ENCODE measurements at regions not wholly inside any gene's neighbourhood (a gene's known extent, or its start where the extent isn't known, plus 50 kb on each side); places are given as distances from the start of the nearest gene placed in this dataset.

DNA sequence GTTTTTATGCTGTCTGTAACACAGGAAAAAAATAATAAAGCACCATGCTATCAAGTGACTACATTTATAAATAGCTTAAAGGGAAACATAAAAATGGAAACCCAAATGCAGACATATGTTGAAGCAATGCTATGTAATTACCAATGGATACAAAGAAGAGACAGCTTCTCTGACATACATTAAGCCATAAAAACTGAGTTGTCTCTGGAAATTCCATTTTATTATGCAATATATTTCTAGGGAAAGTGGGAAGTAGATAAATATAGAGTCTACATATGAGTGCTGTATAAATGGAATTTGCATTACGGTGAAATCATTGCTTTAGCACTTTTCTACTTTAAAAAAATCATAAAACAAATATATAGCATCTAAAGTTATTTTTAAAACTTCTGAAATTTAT lies 135.2 kb upstream of the COL11A1 start:
- Mint-ChIP-seq H3K27ac (no peak overlapping the region), H3K9me3 (no peaks in the 10 kb centered on the region), H3K36me3 (ENCODE audit: low read depth) (no peaks in the 10 kb centered on the region), H3K27me3 (ENCODE audit: insufficient read depth, low read depth, poor library complexity) (no peaks in the 10 kb centered on the region), H3K4me1 (peaks cover 3% of the 10 kb centered on the region; the same call in 2 of the 3 replicates), H3K4me3 (no peak overlapping the region)
- ATAC-seq (no peak), DNase-seq (ENCODE audit: low spot score) (no peak)
- Histone ChIP-seq H3F3A (replicated peaks; ENCODE audit: low read depth) (no peaks in the 10 kb centered on the region), H4K20me1 (replicated peaks; ENCODE audit: insufficient read depth) (no peaks in the 10 kb centered on the region), H3K4me3 (no peak overlapping the region), H2AFZ (no peak overlapping the region), H3K36me3 (ENCODE audit: insufficient read depth) (no peaks in the 10 kb centered on the region), H3K9me2 (ENCODE audit: insufficient read depth) (no peaks in the 10 kb centered on the region), H3K27me3 (ENCODE audit: insufficient read depth) (no peaks in the 10 kb centered on the region), H3K4me2 (no peak overlapping the region), H3K4me1 (ENCODE audit: insufficient read depth) (peaks cover under 1% of the 10 kb centered on the region; the same call in 1 of the 2 replicates), H3K79me2 (replicated peaks; ENCODE audit: insufficient read depth) (no peaks in the 10 kb centered on the region), H3K27ac (ENCODE audit: low read depth) (no peak overlapping the region)
- TF ChIP-seq ZNF331 (CRISPR knock-in tag; IDR thresholded peaks at IDR 0.05; ENCODE audit: low read depth) (no peak), STAT1 (IDR thresholded peaks at IDR 0.05; ENCODE audit: unreplicated experiment) (no peak), JUNB (IDR thresholded peaks at IDR 0.05; ENCODE audit: unreplicated experiment) (no peak), ZNF114 (CRISPR knock-in tag; IDR thresholded peaks at IDR 0.05) (no peak), CREB1 (CRISPR knock-in tag; IDR thresholded peaks at IDR 0.05; ENCODE audit: low read depth) (no peak), POLR2AphosphoS5 (IDR thresholded peaks at IDR 0.05; ENCODE audit: low read depth) (no peak), EZH2phosphoT487 (IDR thresholded peaks at IDR 0.05; ENCODE audit: unreplicated experiment) (no peak), EZH2 (IDR thresholded peaks at IDR 0.05; ENCODE audit: low read depth, unreplicated experiment) (no peak)
- TF ChIP-seq, protein P1, sequence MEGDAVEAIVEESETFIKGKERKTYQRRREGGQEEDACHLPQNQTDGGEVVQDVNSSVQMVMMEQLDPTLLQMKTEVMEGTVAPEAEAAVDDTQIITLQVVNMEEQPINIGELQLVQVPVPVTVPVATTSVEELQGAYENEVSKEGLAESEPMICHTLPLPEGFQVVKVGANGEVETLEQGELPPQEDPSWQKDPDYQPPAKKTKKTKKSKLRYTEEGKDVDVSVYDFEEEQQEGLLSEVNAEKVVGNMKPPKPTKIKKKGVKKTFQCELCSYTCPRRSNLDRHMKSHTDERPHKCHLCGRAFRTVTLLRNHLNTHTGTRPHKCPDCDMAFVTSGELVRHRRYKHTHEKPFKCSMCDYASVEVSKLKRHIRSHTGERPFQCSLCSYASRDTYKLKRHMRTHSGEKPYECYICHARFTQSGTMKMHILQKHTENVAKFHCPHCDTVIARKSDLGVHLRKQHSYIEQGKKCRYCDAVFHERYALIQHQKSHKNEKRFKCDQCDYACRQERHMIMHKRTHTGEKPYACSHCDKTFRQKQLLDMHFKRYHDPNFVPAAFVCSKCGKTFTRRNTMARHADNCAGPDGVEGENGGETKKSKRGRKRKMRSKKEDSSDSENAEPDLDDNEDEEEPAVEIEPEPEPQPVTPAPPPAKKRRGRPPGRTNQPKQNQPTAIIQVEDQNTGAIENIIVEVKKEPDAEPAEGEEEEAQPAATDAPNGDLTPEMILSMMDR (conservative IDR thresholded peaks at IDR 0.05; ENCODE audit: low read depth in 2 of 2), result no peak
- TF ChIP-seq, protein P2, sequence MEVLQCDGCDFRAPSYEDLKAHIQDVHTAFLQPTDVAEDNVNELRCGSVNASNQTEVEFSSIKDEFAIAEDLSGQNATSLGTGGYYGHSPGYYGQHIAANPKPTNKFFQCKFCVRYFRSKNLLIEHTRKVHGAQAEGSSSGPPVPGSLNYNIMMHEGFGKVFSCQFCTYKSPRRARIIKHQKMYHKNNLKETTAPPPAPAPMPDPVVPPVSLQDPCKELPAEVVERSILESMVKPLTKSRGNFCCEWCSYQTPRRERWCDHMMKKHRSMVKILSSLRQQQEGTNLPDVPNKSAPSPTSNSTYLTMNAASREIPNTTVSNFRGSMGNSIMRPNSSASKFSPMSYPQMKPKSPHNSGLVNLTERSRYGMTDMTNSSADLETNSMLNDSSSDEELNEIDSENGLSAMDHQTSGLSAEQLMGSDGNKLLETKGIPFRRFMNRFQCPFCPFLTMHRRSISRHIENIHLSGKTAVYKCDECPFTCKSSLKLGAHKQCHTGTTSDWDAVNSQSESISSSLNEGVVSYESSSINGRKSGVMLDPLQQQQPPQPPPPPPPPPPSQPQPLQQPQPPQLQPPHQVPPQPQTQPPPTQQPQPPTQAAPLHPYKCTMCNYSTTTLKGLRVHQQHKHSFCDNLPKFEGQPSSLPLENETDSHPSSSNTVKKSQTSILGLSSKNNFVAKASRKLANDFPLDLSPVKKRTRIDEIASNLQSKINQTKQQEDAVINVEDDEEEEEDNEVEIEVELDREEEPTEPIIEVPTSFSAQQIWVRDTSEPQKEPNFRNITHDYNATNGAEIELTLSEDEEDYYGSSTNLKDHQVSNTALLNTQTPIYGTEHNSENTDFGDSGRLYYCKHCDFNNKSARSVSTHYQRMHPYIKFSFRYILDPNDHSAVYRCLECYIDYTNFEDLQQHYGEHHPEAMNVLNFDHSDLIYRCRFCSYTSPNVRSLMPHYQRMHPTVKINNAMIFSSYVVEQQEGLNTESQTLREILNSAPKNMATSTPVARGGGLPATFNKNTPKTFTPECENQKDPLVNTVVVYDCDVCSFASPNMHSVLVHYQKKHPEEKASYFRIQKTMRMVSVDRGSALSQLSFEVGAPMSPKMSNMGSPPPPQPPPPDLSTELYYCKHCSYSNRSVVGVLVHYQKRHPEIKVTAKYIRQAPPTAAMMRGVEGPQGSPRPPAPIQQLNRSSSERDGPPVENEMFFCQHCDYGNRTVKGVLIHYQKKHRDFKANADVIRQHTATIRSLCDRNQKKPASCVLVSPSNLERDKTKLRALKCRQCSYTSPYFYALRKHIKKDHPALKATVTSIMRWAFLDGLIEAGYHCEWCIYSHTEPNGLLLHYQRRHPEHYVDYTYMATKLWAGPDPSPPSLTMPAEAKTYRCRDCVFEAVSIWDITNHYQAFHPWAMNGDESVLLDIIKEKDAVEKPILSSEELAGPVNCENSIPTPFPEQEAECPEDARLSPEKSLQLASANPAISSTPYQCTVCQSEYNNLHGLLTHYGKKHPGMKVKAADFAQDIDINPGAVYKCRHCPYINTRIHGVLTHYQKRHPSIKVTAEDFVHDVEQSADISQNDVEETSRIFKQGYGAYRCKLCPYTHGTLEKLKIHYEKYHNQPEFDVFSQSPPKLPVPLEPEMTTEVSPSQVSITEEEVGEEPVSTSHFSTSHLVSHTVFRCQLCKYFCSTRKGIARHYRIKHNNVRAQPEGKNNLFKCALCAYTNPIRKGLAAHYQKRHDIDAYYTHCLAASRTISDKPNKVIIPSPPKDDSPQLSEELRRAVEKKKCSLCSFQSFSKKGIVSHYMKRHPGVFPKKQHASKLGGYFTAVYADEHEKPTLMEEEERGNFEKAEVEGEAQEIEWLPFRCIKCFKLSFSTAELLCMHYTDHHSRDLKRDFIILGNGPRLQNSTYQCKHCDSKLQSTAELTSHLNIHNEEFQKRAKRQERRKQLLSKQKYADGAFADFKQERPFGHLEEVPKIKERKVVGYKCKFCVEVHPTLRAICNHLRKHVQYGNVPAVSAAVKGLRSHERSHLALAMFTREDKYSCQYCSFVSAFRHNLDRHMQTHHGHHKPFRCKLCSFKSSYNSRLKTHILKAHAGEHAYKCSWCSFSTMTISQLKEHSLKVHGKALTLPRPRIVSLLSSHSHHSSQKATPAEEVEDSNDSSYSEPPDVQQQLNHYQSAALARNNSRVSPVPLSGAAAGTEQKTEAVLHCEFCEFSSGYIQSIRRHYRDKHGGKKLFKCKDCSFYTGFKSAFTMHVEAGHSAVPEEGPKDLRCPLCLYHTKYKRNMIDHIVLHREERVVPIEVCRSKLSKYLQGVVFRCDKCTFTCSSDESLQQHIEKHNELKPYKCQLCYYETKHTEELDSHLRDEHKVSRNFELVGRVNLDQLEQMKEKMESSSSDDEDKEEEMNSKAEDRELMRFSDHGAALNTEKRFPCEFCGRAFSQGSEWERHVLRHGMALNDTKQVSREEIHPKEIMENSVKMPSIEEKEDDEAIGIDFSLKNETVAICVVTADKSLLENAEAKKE (CRISPR knock-in tag; IDR thresholded peaks at IDR 0.05), result no peak
- TF ChIP-seq, protein P3, sequence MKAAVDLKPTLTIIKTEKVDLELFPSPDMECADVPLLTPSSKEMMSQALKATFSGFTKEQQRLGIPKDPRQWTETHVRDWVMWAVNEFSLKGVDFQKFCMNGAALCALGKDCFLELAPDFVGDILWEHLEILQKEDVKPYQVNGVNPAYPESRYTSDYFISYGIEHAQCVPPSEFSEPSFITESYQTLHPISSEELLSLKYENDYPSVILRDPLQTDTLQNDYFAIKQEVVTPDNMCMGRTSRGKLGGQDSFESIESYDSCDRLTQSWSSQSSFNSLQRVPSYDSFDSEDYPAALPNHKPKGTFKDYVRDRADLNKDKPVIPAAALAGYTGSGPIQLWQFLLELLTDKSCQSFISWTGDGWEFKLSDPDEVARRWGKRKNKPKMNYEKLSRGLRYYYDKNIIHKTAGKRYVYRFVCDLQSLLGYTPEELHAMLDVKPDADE (IDR thresholded peaks at IDR 0.05), result no peak
- TF ChIP-seq, protein P4, sequence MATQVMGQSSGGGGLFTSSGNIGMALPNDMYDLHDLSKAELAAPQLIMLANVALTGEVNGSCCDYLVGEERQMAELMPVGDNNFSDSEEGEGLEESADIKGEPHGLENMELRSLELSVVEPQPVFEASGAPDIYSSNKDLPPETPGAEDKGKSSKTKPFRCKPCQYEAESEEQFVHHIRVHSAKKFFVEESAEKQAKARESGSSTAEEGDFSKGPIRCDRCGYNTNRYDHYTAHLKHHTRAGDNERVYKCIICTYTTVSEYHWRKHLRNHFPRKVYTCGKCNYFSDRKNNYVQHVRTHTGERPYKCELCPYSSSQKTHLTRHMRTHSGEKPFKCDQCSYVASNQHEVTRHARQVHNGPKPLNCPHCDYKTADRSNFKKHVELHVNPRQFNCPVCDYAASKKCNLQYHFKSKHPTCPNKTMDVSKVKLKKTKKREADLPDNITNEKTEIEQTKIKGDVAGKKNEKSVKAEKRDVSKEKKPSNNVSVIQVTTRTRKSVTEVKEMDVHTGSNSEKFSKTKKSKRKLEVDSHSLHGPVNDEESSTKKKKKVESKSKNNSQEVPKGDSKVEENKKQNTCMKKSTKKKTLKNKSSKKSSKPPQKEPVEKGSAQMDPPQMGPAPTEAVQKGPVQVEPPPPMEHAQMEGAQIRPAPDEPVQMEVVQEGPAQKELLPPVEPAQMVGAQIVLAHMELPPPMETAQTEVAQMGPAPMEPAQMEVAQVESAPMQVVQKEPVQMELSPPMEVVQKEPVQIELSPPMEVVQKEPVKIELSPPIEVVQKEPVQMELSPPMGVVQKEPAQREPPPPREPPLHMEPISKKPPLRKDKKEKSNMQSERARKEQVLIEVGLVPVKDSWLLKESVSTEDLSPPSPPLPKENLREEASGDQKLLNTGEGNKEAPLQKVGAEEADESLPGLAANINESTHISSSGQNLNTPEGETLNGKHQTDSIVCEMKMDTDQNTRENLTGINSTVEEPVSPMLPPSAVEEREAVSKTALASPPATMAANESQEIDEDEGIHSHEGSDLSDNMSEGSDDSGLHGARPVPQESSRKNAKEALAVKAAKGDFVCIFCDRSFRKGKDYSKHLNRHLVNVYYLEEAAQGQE (IDR thresholded peaks at IDR 0.05; ENCODE audit: unreplicated experiment), result no peak
